ENCODE measurements at regions not wholly inside any gene's neighbourhood (a gene's known extent, or its start where the extent isn't known, plus 50 kb on each side); places are given as distances from the start of the nearest gene placed in this dataset.

GRCh38 chr20:55888685-55889084 is 116.6 kb downstream of the CBLN4 start:
- no peak for TF ChIP-seq EGR1 (IDR thresholded peaks at IDR 0.05)
- TF ChIP-seq USF1 (IDR thresholded peaks at IDR 0.05), result peak; percentile 69

GRCh38 chr20:55882910-55883309 is 122.4 kb downstream of the CBLN4 start:
- TF ChIP-seq REST (IDR thresholded peaks at IDR 0.05; ENCODE audit: low read depth) (no peak), ZBTB7A (IDR thresholded peaks at IDR 0.05; ENCODE audit: low read depth) (no peak), EGR1 (IDR thresholded peaks at IDR 0.05) (no peak), TCF12 (IDR thresholded peaks at IDR 0.05; ENCODE audit: low read depth) (no peak), CEBPB (IDR thresholded peaks at IDR 0.05) (no peak), RAD21 (IDR thresholded peaks at IDR 0.05; ENCODE audit: low read depth) (no peak), MAX (IDR thresholded peaks at IDR 0.05) (no peak), CREB1 (IDR thresholded peaks at IDR 0.05; ENCODE audit: low read depth) (no peak), FOXM1 (IDR thresholded peaks at IDR 0.05; ENCODE audit: borderline replicate concordance, low read depth) (no peak), YY1 (IDR thresholded peaks at IDR 0.05; ENCODE audit: low read depth) (no peak), TEAD4 (IDR thresholded peaks at IDR 0.05) (no peak), USF1 (IDR thresholded peaks at IDR 0.05) (no peak), TAF1 (IDR thresholded peaks at IDR 0.05; ENCODE audit: low read depth) (no peak), EP300 (IDR thresholded peaks at IDR 0.05; ENCODE audit: borderline replicate concordance) (no peak), NFIC (IDR thresholded peaks at IDR 0.05) (no peak)

GRCh38 chr20:55882286-55882685 is 123.0 kb downstream of the CBLN4 start:
- TF ChIP-seq TAF1 (IDR thresholded peaks at IDR 0.05; ENCODE audit: low read depth) (no peak), USF1 (IDR thresholded peaks at IDR 0.05) (no peak), TCF12 (IDR thresholded peaks at IDR 0.05; ENCODE audit: low read depth) (no peak), MAX (IDR thresholded peaks at IDR 0.05) (no peak), EP300 (IDR thresholded peaks at IDR 0.05; ENCODE audit: borderline replicate concordance) (no peak), FOXM1 (IDR thresholded peaks at IDR 0.05; ENCODE audit: borderline replicate concordance, low read depth) (no peak), YY1 (IDR thresholded peaks at IDR 0.05; ENCODE audit: low read depth) (no peak), RAD21 (IDR thresholded peaks at IDR 0.05; ENCODE audit: low read depth) (no peak), CEBPB (IDR thresholded peaks at IDR 0.05) (no peak), EGR1 (IDR thresholded peaks at IDR 0.05) (no peak), ZBTB7A (IDR thresholded peaks at IDR 0.05; ENCODE audit: low read depth) (no peak)

- TF ChIP-seq REST (IDR thresholded peaks at IDR 0.05; ENCODE audit: low read depth), result no peak
- no peak for TF ChIP-seq YY1 (IDR thresholded peaks at IDR 0.05; ENCODE audit: low read depth)
- no peak for TF ChIP-seq TEAD4 (IDR thresholded peaks at IDR 0.05)
Measured at GRCh38 chr20:55881204-55881603, 124.1 kb downstream of the CBLN4 start.

- TF ChIP-seq REST (IDR thresholded peaks at IDR 0.05; ENCODE audit: low read depth) (no peak), CEBPB (IDR thresholded peaks at IDR 0.05) (no peak), EGR1 (IDR thresholded peaks at IDR 0.05) (no peak), USF1 (IDR thresholded peaks at IDR 0.05) (no peak), FOXM1 (IDR thresholded peaks at IDR 0.05; ENCODE audit: borderline replicate concordance, low read depth) (no peak), YY1 (IDR thresholded peaks at IDR 0.05; ENCODE audit: low read depth) (no peak), NFIC (IDR thresholded peaks at IDR 0.05) (no peak), RAD21 (IDR thresholded peaks at IDR 0.05; ENCODE audit: low read depth) (no peak), CREB1 (IDR thresholded peaks at IDR 0.05; ENCODE audit: low read depth) (no peak), ZBTB7A (IDR thresholded peaks at IDR 0.05; ENCODE audit: low read depth) (no peak), TCF12 (IDR thresholded peaks at IDR 0.05; ENCODE audit: low read depth) (no peak)
Measured at GRCh38 chr20:55880361-55880760, 125.0 kb downstream of the CBLN4 start.
